H1 (cell line): ENCODE measurements at regions not wholly inside any gene's neighbourhood (a gene's known extent, or its start where the extent isn't known, plus 50 kb on each side); places are given as distances from the start of the nearest gene placed in this dataset.

Experiments
- CTCF ChIA-PET: fragments of 300-600 bp; sonication (Branson Sonifier 250); formaldehyde crosslinking; loops from one replicate; lab custom pipeline; 2021; ENCODE audit not compliant: partially characterized antibody; lab: Charles Lee
- POLR2A ChIA-PET: fragments of 300-600 bp; sonication (Branson Sonifier 250); formaldehyde crosslinking; loops from one replicate; lab custom pipeline; 2021; ENCODE audit warnings: inconsistent platforms; ENCODE audit not compliant: partially characterized antibody; lab: Charles Lee
- DNase-seq, 2 experiments: peaks; one replicate each; pipeline versions ENCODE4 v3.0.0 to v3.0.0-alpha.2; 2010 to 2022; ENCODE audit warnings: low spot score in 2 of 2, low read depth in 1 of 2, mixed read lengths in 1 of 2
- FAIRE-seq: peaks from 2 replicates; lab custom pipeline; 2011; peaks lifted over from hg19 to GRCh38; lab: Jason Lieb, UNC
- H2AFZ ChIP-seq: 2 replicates; pipeline ENCODE4 v1.8.1; 2012; ENCODE audit warnings: low read length, inconsistent platforms
- H2AK5ac ChIP-seq: 2 replicates; pipeline ENCODE4 v1.6.1; 2013; ENCODE audit warnings: low read depth, low read length
- H2BK120ac ChIP-seq: replicated peaks from 2 replicates; pipeline ENCODE3; 2013; ENCODE audit warnings: low read depth, low read length, inconsistent platforms
- H2BK12ac ChIP-seq: 2 replicates; pipeline ENCODE4 v1.6.1; 2013; ENCODE audit warnings: low read depth, low read length
- H2BK15ac ChIP-seq: 2 replicates; pipeline ENCODE4 v1.6.1; 2013; ENCODE audit warnings: low read length
- H2BK20ac ChIP-seq: 2 replicates; pipeline ENCODE4 v1.6.1; 2013; ENCODE audit warnings: low read length
- H2BK5ac ChIP-seq: 2 replicates; pipeline ENCODE4 v1.6.1; 2013; ENCODE audit warnings: low read depth, low read length
- H3K14ac ChIP-seq: 2 replicates; pipeline ENCODE4 v1.6.1; 2013; ENCODE audit warnings: inconsistent platforms; ENCODE audit not compliant: insufficient read length
- H3K18ac ChIP-seq: 2 replicates; pipeline ENCODE4 v1.6.1; 2013; ENCODE audit warnings: low read length; ENCODE audit errors: extremely low read depth
- H3K23ac ChIP-seq: 2 replicates; pipeline ENCODE4 v1.6.1; 2013; ENCODE audit warnings: inconsistent platforms; ENCODE audit not compliant: insufficient read length
- H3K23me2 ChIP-seq: 2 replicates; pipeline ENCODE4 v1.6.1; 2013; ENCODE audit warnings: low read depth, low read length
- H3K27ac ChIP-seq: 2 replicates; pipeline ENCODE4 v1.6.1; 2011; ENCODE audit warnings: low read depth, low read length, inconsistent platforms
- H3K27me3 ChIP-seq, 4 experiments: replicated peaks in 1 of 4; 1 replicate in 1 of 4; 2 replicates in 3 of 4; pipeline versions ENCODE4 v1.6.1 to v1.8.1; 2011 to 2013; ENCODE audit warnings: low read length in 3 of 4, mild to moderate bottlenecking in 3 of 4, inconsistent platforms in 2 of 4, mixed read lengths in 2 of 4, moderate library complexity in 1 of 4; ENCODE audit not compliant: control insufficient read depth in 3 of 4, insufficient read depth in 3 of 4; ENCODE audit errors: extremely low read depth in 1 of 4
- H3K36me3 ChIP-seq, 4 experiments: 2 replicates each; pipeline versions ENCODE4 v1.6.1 to v1.8.1; 2011 to 2013; ENCODE audit warnings: mild to moderate bottlenecking in 4 of 4, low read length in 3 of 4, moderate library complexity in 2 of 4, control low read depth in 1 of 4, inconsistent platforms in 1 of 4; ENCODE audit not compliant: insufficient read depth in 4 of 4, control insufficient read depth in 2 of 4
- H3K4ac ChIP-seq: replicated peaks from 2 replicates; pipeline ENCODE3; 2013; ENCODE audit warnings: low read length, low read depth, mixed read lengths, inconsistent platforms; ENCODE audit not compliant: insufficient read length
- H3K4me1 ChIP-seq, 4 experiments: replicated peaks in 1 of 4; 1 replicate in 1 of 4; 2 replicates in 3 of 4; pipeline versions ENCODE4 v1.6.1 to v1.8.1; 2011 to 2013; ENCODE audit warnings: low read length in 3 of 4, inconsistent platforms in 2 of 4, mixed read lengths in 1 of 4; ENCODE audit not compliant: insufficient read depth in 4 of 4, control insufficient read depth in 3 of 4
- H3K4me2 ChIP-seq, 2 experiments: 2 replicates each; pipeline versions ENCODE4 v1.6.1 to v1.8.1; 2011 to 2013; ENCODE audit warnings: low read depth in 2 of 2, low read length in 2 of 2, control low read depth in 1 of 2, inconsistent platforms in 1 of 2, mild to moderate bottlenecking in 1 of 2; ENCODE audit not compliant: insufficient read depth in 1 of 2
- H3K4me3 ChIP-seq, 4 experiments: fragments of 200-600, 300-600 bp in 1 of 4; sonication (generic), shearing (Covaris generic), sonication (Bioruptor Twin) in 1 of 4; 2 replicates each; pipeline versions ENCODE4 v1.5.1 to v1.8.1; 2011 to 2016; ENCODE audit warnings: low read length in 4 of 4, low read depth in 3 of 4, control low read depth in 2 of 4, inconsistent platforms in 2 of 4, mild to moderate bottlenecking in 2 of 4, mixed read lengths in 1 of 4, moderate library complexity in 1 of 4; ENCODE audit not compliant: insufficient read depth in 2 of 4; ENCODE audit errors: extremely low read depth in 1 of 4
- H3K56ac ChIP-seq: replicated peaks from 2 replicates; pipeline ENCODE3; 2013; ENCODE audit warnings: low read depth, mild to moderate bottlenecking, mixed read lengths, low read length, inconsistent platforms; ENCODE audit not compliant: insufficient read length
- H3K79me1 ChIP-seq: 2 replicates; pipeline ENCODE4 v1.6.1; 2013; ENCODE audit warnings: low read depth, low read length, control low read depth
- H3K79me2 ChIP-seq, 2 experiments: 2 replicates each; pipeline versions ENCODE4 v1.6.1 to v1.8.1; 2012 to 2013; ENCODE audit warnings: low read length in 2 of 2, mild to moderate bottlenecking in 2 of 2, inconsistent platforms in 1 of 2; ENCODE audit not compliant: insufficient read depth in 2 of 2, control insufficient read depth in 1 of 2
- H3K9ac ChIP-seq, 4 experiments: replicated peaks in 1 of 4; 1 replicate in 1 of 4; 2 replicates in 3 of 4; pipeline versions ENCODE4 v1.6.1 to v1.8.1; 2011 to 2013; ENCODE audit warnings: low read depth in 3 of 4, low read length in 3 of 4, control low read depth in 2 of 4, mild to moderate bottlenecking in 2 of 4, moderate library complexity in 2 of 4, inconsistent platforms in 1 of 4; ENCODE audit errors: extremely low read depth in 1 of 4
- H3K9me3 ChIP-seq, 2 experiments: 2 replicates each; pipeline versions ENCODE4 v1.6.1 to v1.8.1; 2012 to 2013; ENCODE audit warnings: mild to moderate bottlenecking in 2 of 2, moderate library complexity in 2 of 2, control low read depth in 1 of 2, inconsistent platforms in 1 of 2, low read depth in 1 of 2, low read length in 1 of 2, mixed read lengths in 1 of 2; ENCODE audit not compliant: insufficient read depth in 2 of 2
- H4K20me1 ChIP-seq, 2 experiments: replicated peaks in 1 of 2; 2 replicates each; pipeline versions ENCODE3 to v1.8.1; 2011 to 2013; ENCODE audit warnings: inconsistent platforms in 2 of 2, low read length in 2 of 2, mild to moderate bottlenecking in 1 of 2; ENCODE audit not compliant: insufficient read depth in 2 of 2, control insufficient read depth in 1 of 2
- H4K5ac ChIP-seq: 2 replicates; pipeline ENCODE4 v1.6.1; 2013; ENCODE audit warnings: low read length, low read depth, mixed read lengths, inconsistent platforms; ENCODE audit not compliant: insufficient read length
- H4K8ac ChIP-seq: 2 replicates; pipeline ENCODE4 v1.8.0; 2013; ENCODE audit warnings: mild to moderate bottlenecking, moderate library complexity, low read length, inconsistent platforms; ENCODE audit not compliant: insufficient read depth; ENCODE audit errors: extremely low read depth
- H4K91ac ChIP-seq: replicated peaks from 2 replicates; pipeline ENCODE3; 2013; ENCODE audit warnings: low read length, mixed read lengths, inconsistent platforms; ENCODE audit not compliant: insufficient read length
- ATF2 ChIP-seq: IDR thresholded peaks from 2 replicates; pipeline ENCODE4 v1.6.1; 2012; ENCODE audit warnings: low read length, inconsistent platforms
- EGR1 ChIP-seq: IDR thresholded peaks from 2 replicates; pipeline ENCODE4 v1.6.1; 2011; ENCODE audit warnings: low read depth, low read length, borderline replicate concordance
- NANOG ChIP-seq: IDR thresholded peaks from 2 replicates; pipeline ENCODE4 v1.6.1; 2011; ENCODE audit warnings: low read length, low read depth, mild to moderate bottlenecking, inconsistent platforms; ENCODE audit not compliant: insufficient read depth, poor library complexity, severe bottlenecking
- POU5F1 ChIP-seq: IDR thresholded peaks from 2 replicates; pipeline ENCODE4 v1.6.1; 2011; ENCODE audit warnings: low read depth, mild to moderate bottlenecking, low read length, moderate library complexity
- RFX5 ChIP-seq: IDR thresholded peaks from 2 replicates; pipeline ENCODE4 v1.6.1; 2011; ENCODE audit warnings: low read depth, low read length, improper control_type of control experiment, borderline replicate concordance
- SIN3A ChIP-seq, 2 experiments: IDR thresholded peaks in 1 of 2; conservative IDR thresholded peaks in 1 of 2; 2 replicates each; pipeline ENCODE4 v1.6.1; 2011 to 2012; ENCODE audit warnings: low read length in 2 of 2, improper control_type of control experiment in 1 of 2, low read depth in 1 of 2, mild to moderate bottlenecking in 1 of 2
- SP4 ChIP-seq: IDR thresholded peaks from 2 replicates; pipeline ENCODE4 v1.6.1; 2012; ENCODE audit warnings: low read length, inconsistent platforms
- SRF ChIP-seq: IDR thresholded peaks from 2 replicates; pipeline ENCODE4 v1.6.1; 2011; ENCODE audit warnings: mild to moderate bottlenecking, low read depth, low read length, moderate library complexity
- TAF7 ChIP-seq: optimal IDR thresholded peaks from 2 replicates; pipeline ENCODE3; 2011; ENCODE audit warnings: low read depth, mild to moderate bottlenecking, inconsistent platforms, low read length, moderate library complexity, borderline replicate concordance
- TCF12 ChIP-seq: IDR thresholded peaks from 2 replicates; pipeline ENCODE4 v1.6.1; 2011; ENCODE audit warnings: low read depth, mild to moderate bottlenecking, low read length
- YY1 ChIP-seq: IDR thresholded peaks from 2 replicates; pipeline ENCODE4 v1.6.1; 2011; ENCODE audit warnings: low read depth, mild to moderate bottlenecking, low read length
- WGBS, 2 experiments: shearing (Covaris generic) in 1 of 2; methylation state at CpG; one replicate each; pipeline versions ENCODE4 v1.1.6 to v1.1.7; 2013 to 2015; ENCODE audit warnings: low lambda C conversion rate in 2 of 2, mixed read lengths in 2 of 2, inconsistent platforms in 1 of 2, low coverage in 1 of 2, missing lambda C conversion rate in 1 of 2; ENCODE audit not compliant: insufficient replicate concordance in 2 of 2, insufficient coverage in 1 of 2, insufficient read length in 1 of 2; ENCODE audit errors: extremely low coverage in 1 of 2, missing lambda C conversion rate in 1 of 2; 5-methylcytosine and 5-hydroxymethylcytosine counted together

DNA sequence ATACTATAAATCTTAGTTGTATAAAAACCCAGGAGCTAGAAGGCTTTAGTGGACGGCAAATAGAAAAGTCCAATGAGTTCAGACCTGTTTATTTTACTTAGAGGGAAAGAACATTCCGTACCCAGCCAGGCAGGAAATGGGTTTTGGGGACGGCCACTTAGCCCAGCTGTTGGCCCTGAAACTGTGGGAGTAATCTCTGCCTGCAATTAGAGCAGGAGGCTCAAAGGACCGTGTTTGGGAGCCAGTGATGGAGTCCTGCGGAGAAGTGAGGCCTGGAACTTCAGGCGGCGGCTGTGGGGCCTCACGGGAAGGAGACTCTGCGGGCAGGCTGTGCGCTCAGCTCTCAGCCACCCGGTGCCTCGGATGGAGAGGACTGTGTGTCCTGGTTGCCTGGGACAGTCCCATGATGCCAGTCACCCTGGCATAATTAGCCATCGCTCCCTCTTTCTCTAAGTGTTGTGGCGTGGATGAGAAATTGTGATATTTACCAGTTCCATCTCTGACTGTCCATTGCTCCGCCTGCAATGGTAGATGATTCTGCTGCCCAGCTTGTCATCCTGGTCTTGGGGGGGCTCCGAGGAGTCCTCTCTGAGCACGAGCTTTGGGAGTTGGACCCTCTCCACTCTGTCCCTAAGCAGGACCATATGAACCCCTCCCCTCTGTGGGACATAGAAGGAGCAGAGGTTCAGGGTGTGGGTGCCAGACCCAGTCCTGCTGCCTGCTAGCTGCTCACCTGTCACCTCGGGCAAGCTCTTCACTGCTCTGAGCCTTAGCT lies 530.3 kb downstream of the TBC1D22A start:
- Histone ChIP-seq H3K56ac (no peak overlapping the region), H3K4me3 (no peak overlapping the region), H3K4me2 (no peak overlapping the region), H3K9me3 (peaks cover 77 to 99% of the 10 kb centered on the region in 2 experiments), H3K23ac (no peak overlapping the region), H3K36me3 (no peaks in the 10 kb centered on the region), H3K4me1 (no peaks in the 10 kb centered on the region), H3K9ac (no peak overlapping the region), H2BK5ac (no peak overlapping the region), H2BK12ac (no peak overlapping the region), H3K27me3 (no peaks in the 10 kb centered on the region), H2AK5ac (no peak overlapping the region), H2BK120ac (no peak overlapping the region), H3K79me2 (no peaks in the 10 kb centered on the region), H3K23me2 (peaks cover 6% of the 10 kb centered on the region; the same call in 1 of the 2 replicates), H4K5ac (no peak overlapping the region), H3K79me1 (no peaks in the 10 kb centered on the region), H2AFZ (no peak overlapping the region), H4K20me1 (no peaks in the 10 kb centered on the region), H3K4ac (no peak overlapping the region), H3K18ac (no peak overlapping the region), H2BK20ac (no peak overlapping the region), H3K27ac (no peak overlapping the region), H3K14ac (no peak overlapping the region), H2BK15ac (no peak overlapping the region), H4K91ac (no peak overlapping the region), H4K8ac (no peak overlapping the region)
- ChIA-PET POLR2A (no interaction called here), CTCF (no interaction called here)
- no peak for FAIRE-seq
- no peak for DNase-seq
- 81% methylated on average over 12 of the region's 18 CpGs; no CpG with 5 or more reads in 1 of the 2 experiments for WGBS, 2 experiments
- no peak for TF ChIP-seq TCF12
- no peak for TF ChIP-seq SP4
- TF ChIP-seq ATF2: no peak
- no peak for TF ChIP-seq SIN3A (conservative IDR thresholded peaks at IDR 0.05 in 1 of 2, IDR thresholded peaks at IDR 0.05 in 1 of 2; ENCODE audit: low read depth in 1 of 2, low read length in 2 of 2)
- TF ChIP-seq POU5F1: no peak
- TF ChIP-seq YY1: no peak
- TF ChIP-seq TAF7: no peak
- no peak for TF ChIP-seq EGR1
- no peak for TF ChIP-seq RFX5
- TF ChIP-seq SRF: no peak
- no peak for TF ChIP-seq NANOG
